HepG2 (cell line): ENCODE measurements at regions not wholly inside any gene's neighbourhood (a gene's known extent, or its start where the extent isn't known, plus 50 kb on each side); places are given as distances from the start of the nearest gene placed in this dataset.

Experiments
- ATAC-seq: fragments of 200-7000 bp; cut with Tn5 transposase; 3 replicates; pipeline ENCODE4 v1.9.1; 2020; ENCODE audit warnings: mild to moderate bottlenecking, moderate library complexity
- BruUV-seq: library from RNA; stranded (reverse); fragments of 400-500 nt; replicated peaks from 2 replicates; lab custom pipeline; 2021; lab: Mats Ljungman, UMichigan
- CTCF ChIA-PET: fragments of 300-600 bp; formaldehyde crosslinking; extraction: SDS; loops from one replicate; lab custom pipeline; 2021; ENCODE audit warnings: low total read pairs, inconsistent platforms, low intra/inter-chr PET ratio; lab: Yijun Ruan, JAX
- POLR2A ChIA-PET: fragments of 350-600 bp; sonication (Branson Sonifier 250); formaldehyde crosslinking; loops from one replicate; lab custom pipeline; 2020; ENCODE audit warnings: antibody characterized with exemption, inconsistent platforms; lab: Yijun Ruan, JAX
- DNase-seq: peaks from one replicate; pipeline ENCODE4 v3.0.0-alpha.2; 2015; ENCODE audit warnings: low spot score
- FAIRE-seq: peaks from 3 replicates; lab custom pipeline; 2011; peaks lifted over from hg19 to GRCh38; lab: Jason Lieb, UNC
- H2AFZ ChIP-seq: one replicate; pipeline ENCODE4 v1.6.1; 2011; ENCODE audit warnings: low read length, inconsistent platforms
- H3K27ac ChIP-seq: fragments of 300-600 bp; 3 replicates; pipeline ENCODE4 v1.8.0; 2011; ENCODE audit warnings: mixed run types, mild to moderate bottlenecking, mixed read lengths, low read length, inconsistent platforms; ENCODE audit not compliant: insufficient read depth; ENCODE audit errors: extremely low read length
- H3K27me3 ChIP-seq, 2 experiments: fragments of 200-600 bp in 1 of 2; 2 replicates in 1 of 2; 3 replicates in 1 of 2; pipeline versions ENCODE4 v1.6.0 to v1.8.0; 2011; ENCODE audit warnings: low read length in 2 of 2, mild to moderate bottlenecking in 2 of 2, moderate library complexity in 2 of 2, inconsistent platforms in 1 of 2; ENCODE audit not compliant: insufficient read depth in 2 of 2, control insufficient read depth in 1 of 2
- H3K36me3 ChIP-seq, 2 experiments: fragments of 200-600 bp in 1 of 2; replicated peaks in 1 of 2; 2 replicates in 1 of 2; 3 replicates in 1 of 2; pipeline versions ENCODE4 v1.5.1 to v1.8.0; 2011; ENCODE audit warnings: low read length in 2 of 2, inconsistent platforms in 1 of 2; ENCODE audit not compliant: insufficient read depth in 2 of 2, control insufficient read depth in 1 of 2
- H3K4me1 ChIP-seq: 2 replicates; pipeline ENCODE4 v1.5.1; 2012; ENCODE audit warnings: low read length, inconsistent platforms; ENCODE audit not compliant: insufficient read depth
- H3K4me2 ChIP-seq: 2 replicates; pipeline ENCODE4 v1.6.0; 2011; ENCODE audit warnings: low read depth, low read length, inconsistent platforms
- H3K4me3 ChIP-seq, 3 experiments: fragments of 200-600 bp in 1 of 3; sonication (generic), shearing (Covaris generic) in 1 of 3; replicated peaks in 1 of 3; 2 replicates each; pipeline ENCODE4 v1.5.1; 2011 to 2016; ENCODE audit warnings: low read length in 3 of 3, inconsistent platforms in 2 of 3, low read depth in 2 of 3, mild to moderate bottlenecking in 2 of 3, control low read depth in 1 of 3, mixed read lengths in 1 of 3; ENCODE audit not compliant: insufficient read depth in 1 of 3
- H3K79me2 ChIP-seq: one replicate; pipeline ENCODE4 v1.6.1; 2011; ENCODE audit warnings: low read length, inconsistent platforms; ENCODE audit not compliant: insufficient read depth
- H3K9ac ChIP-seq: 2 replicates; pipeline ENCODE4 v1.6.0; 2011; ENCODE audit warnings: mild to moderate bottlenecking, low read depth, low read length, inconsistent platforms; ENCODE audit not compliant: insufficient read depth
- H3K9me3 ChIP-seq: 2 replicates; pipeline ENCODE4 v1.5.1; 2012; ENCODE audit warnings: mild to moderate bottlenecking, low read length
- H4K20me1 ChIP-seq: 2 replicates; pipeline ENCODE4 v1.6.0; 2011; ENCODE audit warnings: inconsistent platforms, mild to moderate bottlenecking, low read length, moderate library complexity; ENCODE audit not compliant: insufficient read depth
- ADNP ChIP-seq: sonication (generic); formaldehyde crosslinking; IDR thresholded peaks from 2 replicates; pipeline ENCODE4 v1.4.0; 2020; ENCODE audit warnings: missing genetic modification reagents
- ATAD3A ChIP-seq: sonication (generic); formaldehyde crosslinking; IDR thresholded peaks from 2 replicates; pipeline ENCODE4 v1.4.0; 2020; ENCODE audit warnings: missing genetic modification reagents
- PCBP2 ChIP-seq: fragments of 200-400 bp; formaldehyde crosslinking; optimal IDR thresholded peaks from 2 replicates; pipeline ENCODE3; 2018; ENCODE audit warnings: low read length, low read depth; ENCODE audit not compliant: poor library complexity, severe bottlenecking
- RBAK ChIP-seq: sonication (generic); formaldehyde crosslinking; IDR thresholded peaks from 2 replicates; pipeline ENCODE4 v1.5.1; 2020; ENCODE audit warnings: mild to moderate bottlenecking, missing genetic modification reagents
- RBFOX2 ChIP-seq: fragments of 200-400 bp; formaldehyde crosslinking; IDR thresholded peaks from 2 replicates; pipeline ENCODE4 v1.6.1; 2017; ENCODE audit warnings: low read depth, mild to moderate bottlenecking, low read length
- RELA ChIP-seq: sonication (generic); formaldehyde crosslinking; IDR thresholded peaks from 2 replicates; pipeline ENCODE4 v1.4.0; 2020; ENCODE audit warnings: missing genetic modification reagents
- TERF1 ChIP-seq: sonication (generic); formaldehyde crosslinking; IDR thresholded peaks from 2 replicates; pipeline ENCODE4 v1.8.0; 2022; ENCODE audit warnings: mild to moderate bottlenecking, missing genetic modification reagents, moderate library complexity
- TMF1 ChIP-seq: sonication (generic); formaldehyde crosslinking; IDR thresholded peaks from 2 replicates; pipeline ENCODE4 v1.8.1; 2022; ENCODE audit warnings: low read depth, missing genetic modification reagents
- ZBTB1 ChIP-seq: sonication (generic); formaldehyde crosslinking; IDR thresholded peaks from 2 replicates; pipeline ENCODE4 v1.4.0; 2020; ENCODE audit warnings: missing genetic modification reagents, borderline replicate concordance
- ZBTB10 ChIP-seq: sonication (generic); formaldehyde crosslinking; IDR thresholded peaks from 2 replicates; pipeline ENCODE4 v1.4.0; 2020; ENCODE audit warnings: missing genetic modification reagents, borderline replicate concordance
- ZBTB42 ChIP-seq: sonication (generic); formaldehyde crosslinking; IDR thresholded peaks from 2 replicates; pipeline ENCODE4 v1.5.0; 2020; ENCODE audit warnings: mild to moderate bottlenecking, missing genetic modification reagents
- ZFP36 ChIP-seq: fragments of 150-350 bp; IDR thresholded peaks from 2 replicates; pipeline ENCODE4 v1.6.1; 2018; ENCODE audit warnings: borderline replicate concordance, low read length, low read depth; ENCODE audit not compliant: partially characterized antibody
- ZNF563 ChIP-seq: sonication (generic); formaldehyde crosslinking; IDR thresholded peaks from 2 replicates; pipeline ENCODE4 v1.8.0; 2022; ENCODE audit warnings: mild to moderate bottlenecking, moderate library complexity, missing genetic modification reagents
- ZNF713 ChIP-seq: sonication (generic); formaldehyde crosslinking; IDR thresholded peaks from 2 replicates; pipeline ENCODE4 v1.4.0; 2020; ENCODE audit warnings: mild to moderate bottlenecking, missing genetic modification reagents
- ZNF891 ChIP-seq: sonication (generic); formaldehyde crosslinking; IDR thresholded peaks from 2 replicates; pipeline ENCODE4 v1.5.0; 2020; ENCODE audit warnings: mild to moderate bottlenecking, missing genetic modification reagents
- WGBS: methylation state at CpG from one replicate; pipeline ENCODE4 v1.1.6; 2017; ENCODE audit warnings: low lambda C conversion rate; 5-methylcytosine and 5-hydroxymethylcytosine counted together
- in situ Hi-C: cut with HindIII; loops from 2 replicates; pipeline ENCODE4 v1.10.0; 2017; ENCODE audit warnings: low pct_unique_long_range_greater_than_20kb; ENCODE audit not compliant: extremely low pct_ligation_motif_present
- intact Hi-C: fragments of 100-400 bp; cut with micrococcal nuclease; formaldehyde crosslinking; loops from one replicate; pipeline ENCODE4 v1.10.0; 2022; ENCODE audit not compliant: unreplicated experiment
- TF ChIP-seq, protein P1 (sequence below): sonication (generic); formaldehyde crosslinking; IDR thresholded peaks from 2 replicates; pipeline ENCODE4 v1.5.0; 2020; ENCODE audit warnings: missing genetic modification reagents, mild to moderate bottlenecking, borderline replicate concordance
- TF ChIP-seq, protein P2 (sequence below): sonication (generic); formaldehyde crosslinking; IDR thresholded peaks from 2 replicates; pipeline ENCODE4 v1.5.1; 2020; ENCODE audit warnings: mild to moderate bottlenecking, missing genetic modification reagents

DNA sequence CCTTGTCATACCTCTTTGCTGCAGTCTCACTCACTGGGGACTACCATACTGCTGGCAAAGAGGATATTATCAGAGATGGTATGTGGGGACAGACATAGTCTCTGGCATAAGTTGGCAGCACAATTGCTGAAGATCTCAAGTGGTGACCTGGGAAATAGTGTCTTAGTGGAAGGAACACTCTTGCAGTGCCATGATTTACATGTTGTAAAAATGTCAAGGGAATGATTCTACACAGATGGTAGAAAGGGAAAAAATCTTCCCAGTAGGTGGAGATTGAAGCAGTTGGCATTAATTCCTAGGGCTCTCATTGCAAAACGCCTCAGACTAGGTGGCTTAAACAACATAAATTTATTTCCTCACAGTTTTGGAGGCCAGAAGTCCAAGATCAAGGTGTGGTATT, 662.2 kb downstream of the DHX35 start:
- H3K4me1 ChIP-seq: no peaks in the 10 kb centered on the region
- TF ChIP-seq TERF1 (CRISPR knock-in tag) (no peak), RBAK (CRISPR knock-in tag) (no peak), ZBTB1 (CRISPR knock-in tag) (no peak), ZNF563 (no peak), ZBTB10 (CRISPR knock-in tag) (no peak), ZBTB42 (no peak), ATAD3A (no peak), ZFP36 (no peak), TMF1 (CRISPR knock-in tag) (no peak), PCBP2 (no peak), RELA (no peak), ZNF891 (CRISPR knock-in tag) (no peak), RBFOX2 (no peak), ZNF713 (CRISPR knock-in tag) (no peak), ADNP (no peak)
- TF ChIP-seq, protein P1, sequence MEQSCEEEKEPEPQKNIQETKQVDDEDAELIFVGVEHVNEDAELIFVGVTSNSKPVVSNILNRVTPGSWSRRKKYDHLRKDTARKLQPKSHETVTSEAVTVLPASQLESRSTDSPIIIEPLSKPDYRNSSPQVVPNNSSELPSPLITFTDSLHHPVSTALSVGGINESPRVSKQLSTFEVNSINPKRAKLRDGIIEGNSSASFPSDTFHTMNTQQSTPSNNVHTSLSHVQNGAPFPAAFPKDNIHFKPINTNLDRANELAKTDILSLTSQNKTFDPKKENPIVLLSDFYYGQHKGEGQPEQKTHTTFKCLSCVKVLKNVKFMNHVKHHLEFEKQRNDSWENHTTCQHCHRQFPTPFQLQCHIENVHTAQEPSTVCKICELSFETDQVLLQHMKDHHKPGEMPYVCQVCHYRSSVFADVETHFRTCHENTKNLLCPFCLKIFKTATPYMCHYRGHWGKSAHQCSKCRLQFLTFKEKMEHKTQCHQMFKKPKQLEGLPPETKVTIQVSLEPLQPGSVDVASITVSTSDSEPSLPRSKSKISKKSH (CRISPR knock-in tag): no peak
- TF ChIP-seq, protein P2, sequence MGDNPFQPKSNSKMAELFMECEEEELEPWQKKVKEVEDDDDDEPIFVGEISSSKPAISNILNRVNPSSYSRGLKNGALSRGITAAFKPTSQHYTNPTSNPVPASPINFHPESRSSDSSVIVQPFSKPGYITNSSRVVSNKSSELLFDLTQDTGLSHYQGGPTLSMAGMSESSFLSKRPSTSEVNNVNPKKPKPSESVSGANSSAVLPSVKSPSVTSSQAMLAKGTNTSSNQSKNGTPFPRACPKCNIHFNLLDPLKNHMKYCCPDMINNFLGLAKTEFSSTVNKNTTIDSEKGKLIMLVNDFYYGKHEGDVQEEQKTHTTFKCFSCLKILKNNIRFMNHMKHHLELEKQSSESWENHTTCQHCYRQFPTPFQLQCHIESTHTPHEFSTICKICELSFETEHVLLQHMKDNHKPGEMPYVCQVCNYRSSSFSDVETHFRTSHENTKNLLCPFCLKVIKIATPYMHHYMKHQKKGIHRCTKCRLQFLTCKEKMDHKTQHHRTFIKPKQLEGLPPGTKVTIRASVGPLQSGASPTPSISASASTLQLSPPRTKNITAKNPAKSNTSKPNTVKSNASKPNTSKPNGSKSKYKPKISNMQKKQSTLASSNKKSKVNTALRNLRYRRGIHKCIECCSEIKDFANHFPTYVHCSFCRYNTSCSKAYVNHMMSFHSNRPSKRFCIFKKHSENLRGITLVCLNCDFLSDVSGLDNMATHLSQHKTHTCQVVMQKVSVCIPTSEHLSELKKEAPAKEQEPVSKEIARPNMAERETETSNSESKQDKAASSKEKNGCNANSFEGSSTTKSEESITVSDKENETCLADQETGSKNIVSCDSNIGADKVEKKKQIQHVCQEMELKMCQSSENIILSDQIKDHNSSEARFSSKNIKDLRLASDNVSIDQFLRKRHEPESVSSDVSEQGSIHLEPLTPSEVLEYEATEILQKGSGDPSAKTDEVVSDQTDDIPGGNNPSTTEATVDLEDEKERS (CRISPR knock-in tag): no peak
- ChIA-PET CTCF (no interaction called here), POLR2A (no interaction called here)
- no peaks in the 10 kb centered on the region for H3K36me3 ChIP-seq
- H3K9ac ChIP-seq: no peak overlapping the region
- in situ Hi-C loops: no loop called here
- FAIRE-seq (no peak), DNase-seq (no peak), ATAC-seq (no peak)
- no TSS peak for BruUV-seq
- H4K20me1 ChIP-seq: no peaks in the 10 kb centered on the region
- WGBS: 0% methylated on average over 1 of the region's 1 CpG
- no peaks in the 10 kb centered on the region for H3K79me2 ChIP-seq
- no peak overlapping the region for H2AFZ ChIP-seq
- H3K27ac ChIP-seq: no peak overlapping the region
- no peak overlapping the region for H3K4me2 ChIP-seq
- peaks cover 79% of the 10 kb centered on the region for H3K9me3 ChIP-seq
- no peak overlapping the region for H3K4me3 ChIP-seq
- intact Hi-C loops: no loop called here
- H3K27me3 ChIP-seq: no peaks in the 10 kb centered on the region
